GM12892 (cell line): ENCODE measurements at regions not wholly inside any gene's neighbourhood (a gene's known extent, or its start where the extent isn't known, plus 50 kb on each side); places are given as distances from the start of the nearest gene placed in this dataset.

Experiments used
- POLR2A ChIP-seq: IDR thresholded peaks from 2 replicates; pipeline ENCODE4 v1.6.1; 2011; ENCODE audit warnings: low read depth, low read length, control low read depth
- POLR2AphosphoS5 ChIP-seq: IDR thresholded peaks from 2 replicates; pipeline ENCODE4 v1.6.1; 2011; ENCODE audit warnings: low read depth, low read length, control low read depth
- TAF1 ChIP-seq: IDR thresholded peaks from 2 replicates; pipeline ENCODE4 v1.6.1; 2011; ENCODE audit warnings: low read depth, mild to moderate bottlenecking, control low read depth, low read length, borderline replicate concordance

DNA sequence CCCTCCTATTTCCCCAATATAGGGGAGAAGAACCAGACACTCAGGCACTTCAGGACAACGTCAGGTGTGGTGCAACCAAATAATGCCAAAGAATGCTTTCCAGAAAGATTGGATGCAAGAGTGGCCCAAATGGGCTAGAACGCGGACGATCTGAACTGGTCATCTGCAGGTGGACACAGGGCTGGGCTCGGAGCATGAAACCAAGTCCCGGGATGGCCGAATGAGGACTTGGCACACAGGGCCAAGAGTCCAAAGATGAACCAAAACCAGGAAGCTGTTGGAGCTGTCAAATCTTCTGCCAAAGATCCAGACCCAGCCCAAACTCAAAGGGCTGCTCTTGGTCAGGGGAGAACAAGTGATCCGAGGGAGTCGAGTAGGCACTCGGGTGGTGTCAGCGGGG lies 143.9 kb upstream of the ARID1B start:
- TF ChIP-seq POLR2A: no peak
- TF ChIP-seq POLR2AphosphoS5: no peak
- TF ChIP-seq TAF1: no peak
